ENCODE measurements at regions not wholly inside any gene's neighbourhood (a gene's known extent, or its start where the extent isn't known, plus 50 kb on each side); places are given as distances from the start of the nearest gene placed in this dataset.

GRCh38 chr12:39000370-39000769, 95.0 kb upstream of the CPNE8 start:
- in situ Hi-C loops (cut with HindIII; ENCODE audit: low sequenced_read_pairs) = no loop called here
- DNase-seq (ENCODE audit: low spot score) = no peak

- in situ Hi-C loops (cut with HindIII; ENCODE audit: low sequenced_read_pairs) = no loop called here
- no peak for DNase-seq (ENCODE audit: low spot score)
These were observed 93.6 kb upstream of the CPNE8 start for GRCh38 chr12:38998887-38999482.

GRCh38 chr12:38995249-38995648, 89.9 kb upstream of the CPNE8 start:
- no peak for DNase-seq (ENCODE audit: low spot score)
- in situ Hi-C loops (cut with HindIII; ENCODE audit: low sequenced_read_pairs) = no loop called here

- no peak for DNase-seq (ENCODE audit: low spot score)
- in situ Hi-C loops (cut with HindIII; ENCODE audit: low sequenced_read_pairs) = no loop called here
These were observed 80.6 kb upstream of the CPNE8 start for GRCh38 chr12:38985961-38986360.

GRCh38 chr12:38984388-38984787, 79.0 kb upstream of the CPNE8 start:
- in situ Hi-C loops (cut with HindIII; ENCODE audit: low sequenced_read_pairs) = no loop called here
- DNase-seq (ENCODE audit: low spot score) = no peak

GRCh38 chr12:38983117-38983571, 77.8 kb upstream of the CPNE8 start:
- in situ Hi-C loops (cut with HindIII; ENCODE audit: low sequenced_read_pairs) = no loop called here
- no peak for DNase-seq (ENCODE audit: low spot score)

GRCh38 chr12:38977132-38977531, 71.7 kb upstream of the CPNE8 start:
- in situ Hi-C loops (cut with HindIII; ENCODE audit: low sequenced_read_pairs) = no loop called here
- DNase-seq (ENCODE audit: low spot score) = no peak

- no peak for DNase-seq (ENCODE audit: low spot score)
- in situ Hi-C loops (cut with HindIII; ENCODE audit: low sequenced_read_pairs) = no loop called here
These were observed 64.3 kb upstream of the CPNE8 start for GRCh38 chr12:38969706-38970105.

- DNase-seq (ENCODE audit: low spot score) = no peak
- in situ Hi-C loops (cut with HindIII; ENCODE audit: low sequenced_read_pairs) = no loop called here
These were observed 56.3 kb upstream of the CPNE8 start for GRCh38 chr12:38961683-38962082.

GRCh38 chr12:38961012-38961411, 55.6 kb upstream of the CPNE8 start:
- in situ Hi-C loops (cut with HindIII; ENCODE audit: low sequenced_read_pairs) = no loop called here
- no peak for DNase-seq (ENCODE audit: low spot score)

- no peak for DNase-seq (ENCODE audit: low spot score)
- in situ Hi-C loops (cut with HindIII; ENCODE audit: low sequenced_read_pairs) = no loop called here
These were observed 50.9 kb upstream of the CPNE8 start for GRCh38 chr12:38956337-38956736.
